HL-60 (cell line): ENCODE measurements at regions not wholly inside any gene's neighbourhood (a gene's known extent, or its start where the extent isn't known, plus 50 kb on each side); places are given as distances from the start of the nearest gene placed in this dataset.

Experiments
- DNase-seq, 2 experiments: peaks; one replicate each; pipeline ENCODE4 v3.0.0-alpha.2; 2010 to 2020; ENCODE audit warnings: low read depth in 1 of 2, low spot score in 1 of 2
- H3K27ac ChIP-seq: fragments of 250-450 bp; sonication (Bioruptor Pico); replicated peaks from 2 replicates; pipeline ENCODE4 v1.5.1; 2020; ENCODE audit warnings: mild to moderate bottlenecking, moderate library complexity
- H3K27me3 ChIP-seq: fragments of 250-450 bp; sonication (Bioruptor Pico); 2 replicates; pipeline ENCODE4 v1.5.1; 2021; ENCODE audit warnings: mild to moderate bottlenecking, moderate library complexity; ENCODE audit not compliant: insufficient read depth, poor library complexity, severe bottlenecking
- H3K4me3 ChIP-seq: replicated peaks from 2 replicates; pipeline ENCODE4 v1.5.1; 2011; ENCODE audit warnings: mild to moderate bottlenecking, control low read depth, low read length; ENCODE audit not compliant: insufficient read depth
- GABPA ChIP-seq: IDR thresholded peaks from 2 replicates; pipeline ENCODE4 v1.6.1; 2012; ENCODE audit warnings: low read depth
- POLR2AphosphoS5 ChIP-seq: IDR thresholded peaks from 2 replicates; pipeline ENCODE4 v1.6.1; 2012; ENCODE audit warnings: low read depth
- REST ChIP-seq: IDR thresholded peaks from 2 replicates; pipeline ENCODE4 v1.6.1; 2012; ENCODE audit warnings: low read depth; ENCODE audit not compliant: insufficient replicate concordance
- SPI1 ChIP-seq: IDR thresholded peaks from 2 replicates; pipeline ENCODE4 v1.6.1; 2012; ENCODE audit warnings: low read depth, mild to moderate bottlenecking, borderline replicate concordance
- TF ChIP-seq, protein P1 (sequence below): IDR thresholded peaks from one replicate; pipeline ENCODE4 v1.5.1; 2011; ENCODE audit warnings: low read length, control low read depth, inconsistent platforms; ENCODE audit not compliant: insufficient read depth

DNA sequence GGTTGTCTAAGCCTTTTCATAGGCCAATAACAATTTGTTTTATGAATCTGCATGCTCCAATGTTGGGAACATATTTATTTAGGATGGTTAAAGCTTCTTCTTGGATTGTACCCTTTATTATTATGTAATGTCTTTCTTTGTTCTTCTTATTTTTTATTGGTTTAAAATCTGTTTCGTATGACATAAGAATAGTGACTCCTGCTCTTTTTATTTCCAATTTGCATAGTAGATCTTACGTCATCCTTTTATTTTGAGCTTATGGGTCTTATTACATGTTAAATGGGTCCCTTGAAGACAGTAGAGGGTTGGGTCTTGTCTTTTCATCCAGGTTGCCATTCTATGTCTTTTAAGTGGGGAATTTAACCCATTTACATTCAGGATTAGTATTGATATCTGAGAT, 561.9 kb upstream of the GHITM start:
- TF ChIP-seq POLR2AphosphoS5, result no peak
- TF ChIP-seq, protein P1, sequence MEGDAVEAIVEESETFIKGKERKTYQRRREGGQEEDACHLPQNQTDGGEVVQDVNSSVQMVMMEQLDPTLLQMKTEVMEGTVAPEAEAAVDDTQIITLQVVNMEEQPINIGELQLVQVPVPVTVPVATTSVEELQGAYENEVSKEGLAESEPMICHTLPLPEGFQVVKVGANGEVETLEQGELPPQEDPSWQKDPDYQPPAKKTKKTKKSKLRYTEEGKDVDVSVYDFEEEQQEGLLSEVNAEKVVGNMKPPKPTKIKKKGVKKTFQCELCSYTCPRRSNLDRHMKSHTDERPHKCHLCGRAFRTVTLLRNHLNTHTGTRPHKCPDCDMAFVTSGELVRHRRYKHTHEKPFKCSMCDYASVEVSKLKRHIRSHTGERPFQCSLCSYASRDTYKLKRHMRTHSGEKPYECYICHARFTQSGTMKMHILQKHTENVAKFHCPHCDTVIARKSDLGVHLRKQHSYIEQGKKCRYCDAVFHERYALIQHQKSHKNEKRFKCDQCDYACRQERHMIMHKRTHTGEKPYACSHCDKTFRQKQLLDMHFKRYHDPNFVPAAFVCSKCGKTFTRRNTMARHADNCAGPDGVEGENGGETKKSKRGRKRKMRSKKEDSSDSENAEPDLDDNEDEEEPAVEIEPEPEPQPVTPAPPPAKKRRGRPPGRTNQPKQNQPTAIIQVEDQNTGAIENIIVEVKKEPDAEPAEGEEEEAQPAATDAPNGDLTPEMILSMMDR, result no peak
- DNase-seq, result no peak
- no peaks in the 10 kb centered on the region for H3K27me3 ChIP-seq
- no peak overlapping the region for H3K27ac ChIP-seq
- no peak overlapping the region for H3K4me3 ChIP-seq

DNA sequence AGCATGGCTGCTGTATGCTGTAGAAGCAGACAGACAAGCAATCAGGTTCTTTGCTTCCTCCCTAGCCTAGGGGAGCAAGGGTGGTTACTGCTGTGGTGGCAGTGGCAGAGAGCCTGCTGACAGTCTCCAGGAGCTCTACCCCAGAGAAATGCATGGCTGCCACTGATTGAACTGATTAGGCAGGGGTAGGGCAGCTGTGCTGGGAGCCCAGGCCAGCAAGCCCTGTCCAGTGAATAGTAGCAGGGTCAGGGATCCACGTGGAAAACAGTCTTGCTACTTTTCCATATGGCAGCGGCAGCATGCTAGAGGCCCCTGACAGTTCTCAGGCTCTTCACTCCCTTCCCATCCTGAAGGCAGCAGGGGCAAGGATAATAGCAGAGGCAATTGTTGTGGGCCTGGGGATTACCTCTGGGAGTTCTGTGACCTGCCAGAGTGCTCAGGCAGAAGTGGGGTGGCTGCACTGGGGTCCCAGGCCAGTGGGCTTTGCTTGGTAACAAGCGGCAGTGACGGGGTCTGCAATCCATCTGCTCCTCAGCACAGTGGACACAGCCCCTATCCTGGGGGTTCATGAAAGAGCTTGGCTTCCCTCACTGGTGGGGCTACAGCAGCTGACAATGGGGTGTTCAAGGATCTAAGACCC, 558.8 kb upstream of the GHITM start:
- TF ChIP-seq REST, result no peak
- TF ChIP-seq POLR2AphosphoS5, result no peak
- no peak for TF ChIP-seq SPI1
- TF ChIP-seq, protein P1, result no peak
- no peak for TF ChIP-seq GABPA
- DNase-seq, result no peak
- H3K4me3 ChIP-seq, result no peak overlapping the region
- H3K27ac ChIP-seq, result no peak overlapping the region
- H3K27me3 ChIP-seq, result no peaks in the 10 kb centered on the region

- H3K27me3 ChIP-seq, result no peaks in the 10 kb centered on the region
- no peak for TF ChIP-seq GABPA
- no peak for TF ChIP-seq REST
- TF ChIP-seq, protein P1, result no peak
- TF ChIP-seq SPI1, result no peak
- H3K27ac ChIP-seq, result no peak overlapping the region
- DNase-seq, result no peak
- no peak overlapping the region for H3K4me3 ChIP-seq
Observed at GRCh38 chr10:83582407-83583095, 556.8 kb upstream of the GHITM start.
